Adipocyte (in vitro differentiated cells): ENCODE measurements at regions not wholly inside any gene's neighbourhood (a gene's known extent, or its start where the extent isn't known, plus 50 kb on each side); places are given as distances from the start of the nearest gene placed in this dataset.
"Not testable (repeated sequence)": the region's sequence is repeated elsewhere in the genome, so short reads cannot be mapped to it uniquely, and the experiment has no call there.

Experiments used
- DNase-seq: peaks from one replicate; pipeline ENCODE4 v3.0.0-alpha.2; 2015; ENCODE audit warnings: low read depth
- H3K27me3 ChIP-seq: replicated peaks from 2 replicates; pipeline ENCODE4 v1.7.0; 2013; ENCODE audit warnings: mild to moderate bottlenecking, low read length, moderate library complexity; ENCODE audit not compliant: control insufficient read depth, insufficient read depth
- H3K36me3 ChIP-seq: 2 replicates; pipeline ENCODE4 v1.7.0; 2013; ENCODE audit warnings: low read length, mild to moderate bottlenecking, moderate library complexity; ENCODE audit not compliant: control insufficient read depth, insufficient read depth, severe bottlenecking
- H3K4me1 ChIP-seq: 2 replicates; pipeline ENCODE4 v1.7.0; 2013; ENCODE audit warnings: mild to moderate bottlenecking, low read length, moderate library complexity; ENCODE audit not compliant: control insufficient read depth, insufficient read depth
- H3K4me3 ChIP-seq: 2 replicates; pipeline ENCODE4 v1.7.0; 2013; ENCODE audit warnings: mild to moderate bottlenecking, low read length, moderate library complexity
- H3K9ac ChIP-seq: 2 replicates; pipeline ENCODE4 v1.7.0; 2013; ENCODE audit warnings: mild to moderate bottlenecking, low read length, moderate library complexity
- H3K9me3 ChIP-seq: 2 replicates; pipeline ENCODE4 v1.7.0; 2013; ENCODE audit warnings: mild to moderate bottlenecking, low read length, moderate library complexity; ENCODE audit not compliant: control insufficient read depth

DNA sequence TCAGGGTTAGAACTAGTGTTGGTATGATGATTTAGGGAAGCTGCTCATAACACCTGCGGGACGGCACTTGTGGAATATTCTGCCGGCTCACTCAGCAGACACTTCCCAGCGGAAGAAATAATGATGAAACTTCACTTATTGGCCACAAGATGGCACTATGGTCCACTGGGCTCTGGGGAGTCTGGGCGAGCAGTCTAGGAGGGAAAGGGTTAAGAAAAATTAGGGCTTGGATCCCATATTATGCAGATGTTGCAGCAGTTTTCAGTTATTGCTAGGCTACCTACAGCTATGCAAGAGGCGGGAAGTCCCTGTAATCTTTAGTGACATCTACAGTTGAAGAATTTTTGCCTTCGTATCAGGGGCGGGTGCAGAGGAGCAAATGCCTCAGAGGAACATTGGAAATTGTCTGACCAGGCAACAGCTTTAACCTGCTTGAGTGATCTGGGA is 238.7 kb upstream of the PRSS58 start:
- H3K4me3 ChIP-seq = no peak overlapping the region
- no peaks in the 10 kb centered on the region for H3K9me3 ChIP-seq
- no peaks in the 10 kb centered on the region for H3K36me3 ChIP-seq
- DNase-seq = peak; percentile 74
- H3K9ac ChIP-seq = no peak overlapping the region
- H3K27me3 ChIP-seq = peaks cover 32% of the 10 kb centered on the region
- H3K4me1 ChIP-seq = peaks cover 30% of the 10 kb centered on the region

DNA sequence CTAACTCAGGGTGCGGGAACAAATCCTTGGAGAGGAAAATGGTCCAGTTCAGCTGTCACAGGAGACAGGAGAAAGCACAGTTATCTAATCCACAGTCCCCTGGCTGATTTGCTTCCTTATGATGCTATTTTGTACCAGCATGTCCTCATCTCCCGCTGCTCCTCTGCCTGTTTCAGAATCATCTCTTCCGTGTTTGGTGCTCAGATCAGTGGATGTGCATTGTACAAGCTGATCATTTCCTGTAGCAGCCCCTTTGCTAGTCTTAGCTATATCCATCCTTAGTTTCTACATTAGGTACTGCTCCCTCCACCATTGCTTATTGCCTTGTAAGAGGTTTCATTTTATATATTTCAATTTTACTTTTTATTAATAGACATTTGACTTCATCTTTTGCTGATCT is 238.0 kb upstream of the PRSS58 start:
- peaks cover 30% of the 10 kb centered on the region for H3K4me1 ChIP-seq
- H3K4me3 ChIP-seq, H3K9me3 ChIP-seq, H3K36me3 ChIP-seq, DNase-seq, H3K9ac ChIP-seq: not testable (repeated sequence)
- H3K27me3 ChIP-seq = peaks cover 31% of the 10 kb centered on the region

DNA sequence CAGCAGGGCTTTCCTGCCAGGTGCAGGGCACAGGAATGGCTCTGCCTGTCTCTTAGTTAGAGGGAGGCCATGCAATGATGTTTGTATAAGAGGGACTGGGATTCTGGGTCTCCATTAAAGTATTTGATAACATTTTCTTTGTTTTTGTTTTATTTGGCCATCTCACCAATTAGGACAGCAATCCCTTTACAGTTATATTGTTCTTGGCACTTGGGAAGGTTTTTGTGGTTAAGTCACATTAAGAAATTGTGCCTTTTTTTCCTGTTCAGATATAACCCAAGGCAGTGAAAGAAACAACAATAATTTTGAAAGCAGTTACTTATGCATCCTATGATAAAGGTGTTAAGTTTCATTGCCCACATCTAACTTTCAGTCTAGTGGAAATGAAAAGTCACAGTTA is 237.4 kb upstream of the PRSS58 start:
- not testable (repeated sequence) for H3K9me3 ChIP-seq, H3K36me3 ChIP-seq, H3K4me3 ChIP-seq, H3K9ac ChIP-seq
- Histone ChIP-seq H3K27me3 (peaks cover 30% of the 10 kb centered on the region), H3K4me1 (peaks cover 30% of the 10 kb centered on the region)
- peak; percentile 72 for DNase-seq

- peak; percentile 72 for DNase-seq
- peaks cover 27% of the 10 kb centered on the region for H3K4me1 ChIP-seq
- H3K4me3 ChIP-seq = no peak overlapping the region
- H3K9ac ChIP-seq = no peak overlapping the region
- no peaks in the 10 kb centered on the region for H3K9me3 ChIP-seq
- no peaks in the 10 kb centered on the region for H3K36me3 ChIP-seq
- peaks cover 35% of the 10 kb centered on the region for H3K27me3 ChIP-seq
These were observed 236.2 kb upstream of the PRSS58 start for GRCh38 chr7:142494021-142494420.

DNA sequence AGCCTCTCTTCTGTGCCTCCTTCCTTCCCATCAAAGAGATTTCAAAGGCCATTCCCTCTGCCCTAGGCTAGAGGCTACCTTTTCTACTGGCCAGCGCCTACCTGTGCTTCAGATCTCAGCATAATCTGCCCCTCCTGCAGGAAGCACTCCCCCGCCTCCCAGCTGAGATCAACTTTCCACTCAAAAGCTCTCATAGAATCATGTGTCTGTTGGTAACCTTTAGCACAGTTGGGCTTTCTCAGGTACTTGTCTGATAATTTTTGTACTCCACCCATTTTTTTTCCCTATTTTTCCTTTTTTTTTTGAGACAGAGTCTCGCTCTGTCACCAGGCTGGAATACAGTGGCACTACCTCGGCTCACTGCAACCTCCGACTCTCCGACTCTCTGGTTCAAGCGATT is 231.0 kb upstream of the PRSS58 start:
- no peaks in the 10 kb centered on the region for H3K9me3 ChIP-seq
- no peaks in the 10 kb centered on the region for H3K4me1 ChIP-seq
- DNase-seq = no peak
- H3K4me3 ChIP-seq = no peak overlapping the region
- H3K9ac ChIP-seq = no peak overlapping the region
- H3K27me3 ChIP-seq = peaks cover 32% of the 10 kb centered on the region
- no peaks in the 10 kb centered on the region for H3K36me3 ChIP-seq

DNA sequence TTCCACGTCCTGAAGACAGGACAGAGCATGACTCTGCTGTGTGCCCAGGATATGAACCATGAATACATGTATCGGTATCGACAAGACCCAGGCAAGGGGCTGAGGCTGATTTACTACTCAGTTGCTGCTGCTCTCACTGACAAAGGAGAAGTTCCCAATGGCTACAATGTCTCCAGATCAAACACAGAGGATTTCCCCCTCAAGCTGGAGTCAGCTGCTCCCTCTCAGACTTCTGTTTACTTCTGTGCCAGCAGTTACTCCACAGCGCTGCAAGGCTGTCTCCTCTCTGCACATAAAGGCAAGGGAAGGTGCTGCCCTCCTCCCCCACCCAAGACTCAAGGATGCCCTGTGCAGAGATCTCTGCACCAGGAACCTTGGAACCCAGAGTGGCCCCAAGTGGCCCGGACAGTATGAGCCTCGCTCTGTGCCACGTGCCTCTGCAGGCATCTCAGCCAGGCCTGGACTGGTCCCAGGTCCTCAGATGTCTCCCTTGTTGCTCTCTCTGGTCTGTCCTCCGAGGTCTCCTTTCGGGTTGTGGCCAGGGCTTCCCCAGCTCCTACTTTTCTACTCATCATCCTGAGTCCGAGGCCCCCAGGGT is 230.3 kb upstream of the PRSS58 start:
- Histone ChIP-seq H3K9ac (no peak overlapping the region), H3K4me3 (no peak overlapping the region), H3K4me1 (no peaks in the 10 kb centered on the region), H3K9me3 (no peaks in the 10 kb centered on the region), H3K36me3 (no peaks in the 10 kb centered on the region), H3K27me3 (peaks cover 32% of the 10 kb centered on the region)
- no peak for DNase-seq

DNA sequence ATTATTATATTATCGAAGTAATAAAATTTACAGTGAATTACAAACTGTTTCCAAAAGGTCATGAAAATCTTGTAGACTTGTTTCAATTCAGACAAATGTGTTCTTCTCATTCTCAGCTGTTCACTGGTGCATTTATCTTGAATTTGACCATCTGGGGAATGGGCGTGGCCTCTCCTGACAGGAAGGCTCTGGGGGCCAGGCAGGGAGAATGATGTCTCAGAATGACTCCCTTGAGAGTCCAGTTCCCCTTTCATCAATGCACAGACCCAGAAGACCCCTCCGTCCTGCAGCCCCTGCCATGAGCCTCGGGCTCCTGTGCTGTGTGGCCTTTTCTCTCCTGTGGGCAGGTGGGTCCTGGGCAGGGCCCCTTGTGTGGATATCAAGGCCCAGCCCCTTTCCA is 229.7 kb upstream of the PRSS58 start:
- H3K4me3 ChIP-seq, H3K9ac ChIP-seq, H3K4me1 ChIP-seq, DNase-seq, H3K36me3 ChIP-seq, H3K9me3 ChIP-seq: not testable (repeated sequence)
- peaks cover 32% of the 10 kb centered on the region for H3K27me3 ChIP-seq

GRCh38 chr7:142487124-142487523 is 229.3 kb upstream of the PRSS58 start:
- H3K4me1 ChIP-seq = no peaks in the 10 kb centered on the region
- DNase-seq = no peak
- no peaks in the 10 kb centered on the region for H3K36me3 ChIP-seq
- no peaks in the 10 kb centered on the region for H3K9me3 ChIP-seq
- no peak overlapping the region for H3K4me3 ChIP-seq
- H3K9ac ChIP-seq = no peak overlapping the region
- H3K27me3 ChIP-seq = peaks cover 32% of the 10 kb centered on the region

DNA sequence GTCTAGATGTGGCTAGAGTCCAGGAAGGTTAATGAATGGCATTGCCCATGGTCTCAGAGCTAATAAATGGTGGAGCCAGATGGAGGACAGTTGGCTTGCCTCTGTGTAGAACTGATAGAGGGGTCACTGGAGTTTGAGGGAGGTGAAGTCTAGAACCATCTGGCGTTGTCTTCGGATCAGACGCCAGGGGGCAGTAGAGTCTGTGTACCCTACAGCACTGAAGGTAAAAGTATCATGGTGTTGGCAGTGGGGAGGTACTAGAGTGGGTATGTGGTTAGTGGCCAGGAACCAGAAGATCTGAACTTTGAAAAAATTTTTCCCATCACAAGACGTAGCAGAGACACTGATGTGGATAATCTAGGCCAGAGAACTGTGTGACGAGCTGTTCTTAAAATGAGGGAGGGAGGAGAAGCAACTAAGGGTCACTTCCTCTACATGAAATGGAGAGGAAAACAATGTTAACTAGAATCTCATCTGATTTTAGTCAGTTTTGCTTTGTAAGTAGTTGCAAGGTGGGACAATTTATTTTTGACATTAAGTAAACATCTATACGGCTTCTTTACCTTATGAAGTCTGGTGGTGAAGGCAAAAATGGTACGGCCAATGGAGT is 227.9 kb upstream of the PRSS58 start:
- Histone ChIP-seq H3K36me3 (no peaks in the 10 kb centered on the region), H3K4me3 (no peak overlapping the region), H3K9me3 (no peaks in the 10 kb centered on the region), H3K4me1 (no peaks in the 10 kb centered on the region), H3K9ac (no peak overlapping the region), H3K27me3 (peaks cover 22% of the 10 kb centered on the region)
- DNase-seq = no peak

- Histone ChIP-seq H3K27me3 (peaks cover 12% of the 10 kb centered on the region), H3K36me3 (no peaks in the 10 kb centered on the region), H3K9ac (no peak overlapping the region), H3K4me1 (no peaks in the 10 kb centered on the region), H3K4me3 (no peak overlapping the region), H3K9me3 (no peaks in the 10 kb centered on the region)
- no peak for DNase-seq
These were observed 225.9 kb upstream of the PRSS58 start for GRCh38 chr7:142483659-142484317.

DNA sequence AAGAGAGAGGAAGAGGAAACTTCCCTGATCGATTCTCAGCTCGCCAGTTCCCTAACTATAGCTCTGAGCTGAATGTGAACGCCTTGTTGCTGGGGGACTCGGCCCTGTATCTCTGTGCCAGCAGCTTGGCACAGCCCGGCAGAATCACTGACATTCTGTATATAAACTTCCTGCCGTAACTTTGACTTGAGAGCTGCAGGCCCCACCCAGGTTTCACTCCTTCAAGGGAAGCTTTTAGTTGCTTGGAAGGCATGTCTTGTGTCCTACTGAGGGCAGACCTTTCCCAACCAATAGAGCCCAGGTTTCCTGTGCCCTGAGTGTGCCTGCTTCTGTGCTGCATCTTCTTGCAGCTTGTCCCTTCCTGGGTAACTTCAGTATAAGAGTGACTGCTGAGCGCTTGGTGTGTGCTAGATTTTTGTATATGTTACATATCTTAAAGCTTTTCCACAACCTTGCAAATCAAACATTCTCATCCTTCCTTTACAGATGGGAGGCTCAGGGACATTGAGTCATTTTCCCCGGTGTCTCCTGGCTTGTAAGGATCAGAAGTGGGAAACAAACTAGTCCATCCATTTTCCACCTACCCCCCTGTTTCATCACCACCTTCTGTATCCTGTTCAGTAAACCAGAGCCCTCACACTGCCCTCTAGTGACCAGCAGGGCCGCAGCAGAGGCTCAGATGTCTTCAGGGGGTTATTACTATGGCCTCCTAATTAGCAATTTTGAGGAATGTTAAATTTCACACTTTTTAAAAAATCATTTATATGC is 225.2 kb upstream of the PRSS58 start:
- H3K9me3 ChIP-seq = no peaks in the 10 kb centered on the region
- H3K4me3 ChIP-seq = no peak overlapping the region
- peak; percentile 80 for DNase-seq
- peaks cover 7% of the 10 kb centered on the region for H3K27me3 ChIP-seq
- no peak overlapping the region for H3K9ac ChIP-seq
- H3K4me1 ChIP-seq = peaks cover 3% of the 10 kb centered on the region
- H3K36me3 ChIP-seq = no peaks in the 10 kb centered on the region
